NCI-H2196 (cell line): ENCODE measurements at regions not wholly inside any gene's neighbourhood (a gene's known extent, or its start where the extent isn't known, plus 50 kb on each side); places are given as distances from the start of the nearest gene placed in this dataset.

Experiments used
- DNase-seq: peaks from one replicate; lab custom pipeline; 2025; ENCODE audit not compliant: unreplicated experiment; lab: John Stamatoyannopoulos, UW

DNA sequence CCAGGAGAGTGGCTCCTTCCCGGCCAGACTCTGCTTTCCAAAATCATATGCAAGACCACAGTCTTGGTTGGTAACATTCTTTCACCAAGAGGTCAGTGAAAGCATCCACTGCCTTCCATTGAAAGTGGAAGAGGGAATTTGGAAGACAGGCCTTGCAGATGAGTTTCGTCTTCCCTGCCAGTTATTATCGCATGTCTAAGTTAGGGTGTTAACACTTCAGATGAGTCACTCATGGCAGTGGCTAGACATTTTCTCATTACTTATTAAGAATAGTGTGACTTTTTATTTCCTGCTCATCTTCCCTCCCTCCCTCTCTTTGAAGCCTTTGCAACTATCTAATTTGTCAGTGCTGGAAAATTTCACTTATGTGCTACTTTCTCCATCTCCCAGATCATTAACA lies 102.9 kb upstream of the EPB41L3 start:
- DNase-seq: no peak

DNA sequence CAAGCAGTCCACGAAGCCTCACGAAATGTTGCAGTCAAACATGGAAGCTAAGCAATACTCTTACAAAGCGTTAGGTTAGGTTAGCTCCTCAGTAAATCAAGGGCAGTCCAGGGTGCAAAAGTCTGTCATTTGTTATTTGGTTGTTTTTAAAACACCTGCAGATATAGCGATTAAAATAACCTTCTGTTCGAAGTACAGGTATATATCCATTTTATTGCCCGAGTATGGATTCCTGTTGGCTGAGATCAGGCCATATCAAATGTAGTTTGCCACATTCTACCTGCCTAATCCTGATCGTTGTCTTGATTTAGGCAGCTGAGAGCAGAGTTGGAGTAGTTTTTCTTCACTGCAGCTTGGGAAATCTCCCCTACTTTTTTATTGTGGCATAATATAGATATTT lies 99.5 kb upstream of the EPB41L3 start:
- no peak for DNase-seq

DNA sequence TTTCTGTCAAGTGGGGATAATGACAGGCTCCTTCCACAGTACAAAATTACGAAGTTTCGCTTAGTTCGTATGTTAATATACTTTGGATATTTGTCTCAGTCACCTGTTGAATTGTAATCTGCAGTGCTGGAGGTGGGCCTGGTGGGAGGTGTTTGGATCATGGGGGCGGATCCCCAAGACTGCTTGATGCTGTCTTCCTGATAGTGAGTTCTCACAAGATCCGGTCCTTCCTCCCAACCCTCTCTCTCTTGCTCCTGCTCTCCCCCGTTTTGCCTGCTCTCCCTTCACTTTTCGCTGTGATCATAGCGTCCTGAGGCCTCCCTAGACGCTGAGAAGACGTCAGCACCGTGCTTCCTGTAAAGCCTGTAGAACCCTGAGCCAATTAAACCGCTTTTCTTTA lies 97.1 kb upstream of the EPB41L3 start:
- DNase-seq: no peak

DNA sequence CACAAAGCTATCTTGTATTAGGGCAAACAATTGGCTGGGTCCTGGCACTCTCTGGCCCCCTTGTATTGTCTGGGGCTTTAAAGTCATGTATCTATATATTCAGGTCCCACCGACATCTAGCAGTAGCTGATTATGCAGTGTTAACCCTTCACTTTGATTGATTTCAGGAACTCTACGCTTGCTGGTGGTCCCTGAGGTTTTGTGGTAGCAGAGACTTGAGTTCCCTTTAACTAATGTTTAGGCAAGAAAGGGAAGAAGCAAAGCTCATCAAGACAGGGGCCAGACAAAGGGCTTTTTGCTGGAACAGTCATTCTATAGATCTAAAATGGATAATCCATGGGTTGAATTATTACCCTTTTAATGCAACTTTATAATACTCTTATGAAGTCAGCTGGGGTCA lies 95.3 kb upstream of the EPB41L3 start:
- DNase-seq: no peak

DNA sequence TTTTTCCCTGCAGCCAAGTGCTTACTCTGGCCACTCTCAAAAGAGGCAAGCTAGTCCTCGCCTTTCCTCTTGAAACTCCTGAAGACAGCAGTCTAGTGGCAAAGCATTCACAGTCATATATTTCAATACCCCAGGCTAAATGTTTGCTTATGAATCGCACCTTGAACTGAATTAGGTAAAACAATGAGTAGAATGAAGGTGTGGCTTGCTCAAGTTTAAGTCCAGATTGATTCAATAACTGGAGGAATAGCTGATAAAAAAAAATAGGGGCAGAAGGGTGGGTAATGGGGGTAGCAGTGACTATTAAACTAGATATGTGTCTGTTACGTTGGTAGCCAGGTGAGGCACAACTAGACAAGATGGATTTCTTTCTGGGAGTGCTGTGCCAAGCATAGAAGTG lies 88.2 kb upstream of the EPB41L3 start:
- DNase-seq: no peak

DNA sequence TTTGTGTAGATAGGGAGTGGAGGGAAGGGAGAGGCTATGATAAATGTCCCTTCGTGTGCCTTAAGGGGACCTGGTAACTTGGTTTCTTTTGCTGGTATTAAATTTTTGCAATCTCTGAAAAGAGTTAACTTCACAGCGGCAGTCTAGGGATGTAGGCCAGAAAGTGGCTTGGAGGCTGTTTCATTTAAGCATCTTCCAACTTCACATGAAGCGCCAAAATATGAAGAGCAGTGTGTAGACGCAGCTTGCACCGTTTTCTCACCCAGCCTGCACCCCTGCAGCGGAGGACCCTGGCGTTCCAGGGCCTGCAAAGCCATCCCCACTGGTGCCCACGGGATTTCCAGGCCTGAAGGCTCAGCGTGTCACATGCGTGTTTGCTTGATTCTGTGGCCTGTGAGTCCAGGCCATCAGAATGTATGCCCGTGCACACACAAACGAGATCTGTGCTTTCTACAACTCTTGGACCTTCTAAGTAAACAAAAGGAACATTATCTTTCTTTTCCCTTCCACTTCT lies 87.2 kb upstream of the EPB41L3 start:
- no peak for DNase-seq

DNA sequence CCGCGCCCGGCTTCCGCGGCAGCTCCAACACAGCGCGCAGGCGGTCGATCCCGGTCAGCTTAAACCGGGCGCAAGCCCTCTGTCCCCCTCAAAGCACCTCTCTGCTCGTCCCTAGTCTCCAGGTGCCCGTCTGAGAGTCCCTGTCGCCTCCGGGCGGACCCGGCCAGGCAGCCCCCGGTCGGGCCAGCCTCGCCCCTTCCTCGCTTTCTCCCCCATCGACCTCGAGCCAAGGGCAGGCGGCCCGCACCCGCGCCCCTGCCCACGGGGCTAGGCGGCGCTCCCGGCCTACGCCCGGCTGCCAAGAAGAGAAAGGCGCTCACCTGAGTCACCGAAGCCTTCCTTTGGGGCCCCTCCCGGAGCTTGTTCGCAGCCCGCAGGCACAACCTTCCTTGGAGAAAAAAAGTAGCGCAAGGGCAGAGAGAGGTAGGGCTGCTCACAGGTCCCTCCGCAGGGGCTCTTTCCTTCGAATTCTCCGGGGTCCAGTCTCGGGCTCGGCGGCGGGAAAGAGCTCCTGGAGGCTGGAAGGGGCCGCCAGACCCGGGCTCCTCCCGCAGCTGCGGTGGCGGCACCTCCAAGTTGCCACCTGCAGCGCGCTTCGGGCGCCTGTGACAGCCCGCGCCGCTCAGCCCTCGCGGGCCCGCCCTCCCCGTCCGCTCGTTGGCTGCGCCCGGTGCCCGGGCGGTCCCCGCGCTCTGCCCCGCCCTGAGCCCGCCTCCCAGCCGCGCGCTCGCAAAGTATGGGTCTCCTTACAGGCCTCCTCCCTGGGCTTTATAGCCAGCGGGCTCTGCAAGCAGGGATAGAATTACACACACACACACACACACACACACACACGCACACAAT lies 86.5 kb upstream of the EPB41L3 start:
- DNase-seq: peak; percentile 94

DNA sequence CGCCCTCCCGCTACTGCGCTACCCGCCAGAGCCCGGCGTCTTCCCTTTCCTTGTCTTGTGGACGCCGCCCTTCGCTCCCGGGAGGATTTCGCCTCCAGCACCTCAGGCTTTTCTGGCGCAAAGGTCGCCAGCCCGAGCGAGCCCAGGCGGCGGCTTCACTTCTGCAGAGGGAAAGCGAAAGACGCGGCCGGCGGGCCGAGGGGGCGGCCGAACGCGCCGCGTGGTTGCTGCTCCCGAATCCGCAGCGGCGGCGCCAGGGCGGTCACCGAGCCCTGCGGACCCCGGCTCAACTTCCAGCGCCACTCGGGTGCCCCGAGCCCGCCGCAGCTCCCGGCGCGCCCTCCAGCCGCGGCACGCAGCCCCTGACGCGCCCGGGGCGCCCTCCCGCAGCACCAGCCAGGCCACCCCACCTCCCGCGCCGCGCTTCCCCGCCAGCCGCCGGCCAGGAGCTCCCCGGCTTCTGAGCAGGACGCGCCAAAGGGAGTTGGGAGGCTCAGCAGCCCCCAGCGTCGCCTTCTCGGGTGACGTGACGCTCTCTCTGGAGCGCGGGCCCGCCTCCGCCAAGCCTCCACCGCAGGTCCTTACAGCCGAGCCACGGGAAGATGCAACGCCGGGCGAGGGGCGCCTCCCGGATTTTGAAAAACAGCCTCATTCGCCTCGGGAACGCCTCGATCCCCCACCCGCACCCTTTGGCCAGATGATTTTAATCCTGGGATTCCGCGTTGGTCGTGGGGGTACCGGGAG lies 84.9 kb upstream of the EPB41L3 start:
- peak; percentile 36 for DNase-seq

DNA sequence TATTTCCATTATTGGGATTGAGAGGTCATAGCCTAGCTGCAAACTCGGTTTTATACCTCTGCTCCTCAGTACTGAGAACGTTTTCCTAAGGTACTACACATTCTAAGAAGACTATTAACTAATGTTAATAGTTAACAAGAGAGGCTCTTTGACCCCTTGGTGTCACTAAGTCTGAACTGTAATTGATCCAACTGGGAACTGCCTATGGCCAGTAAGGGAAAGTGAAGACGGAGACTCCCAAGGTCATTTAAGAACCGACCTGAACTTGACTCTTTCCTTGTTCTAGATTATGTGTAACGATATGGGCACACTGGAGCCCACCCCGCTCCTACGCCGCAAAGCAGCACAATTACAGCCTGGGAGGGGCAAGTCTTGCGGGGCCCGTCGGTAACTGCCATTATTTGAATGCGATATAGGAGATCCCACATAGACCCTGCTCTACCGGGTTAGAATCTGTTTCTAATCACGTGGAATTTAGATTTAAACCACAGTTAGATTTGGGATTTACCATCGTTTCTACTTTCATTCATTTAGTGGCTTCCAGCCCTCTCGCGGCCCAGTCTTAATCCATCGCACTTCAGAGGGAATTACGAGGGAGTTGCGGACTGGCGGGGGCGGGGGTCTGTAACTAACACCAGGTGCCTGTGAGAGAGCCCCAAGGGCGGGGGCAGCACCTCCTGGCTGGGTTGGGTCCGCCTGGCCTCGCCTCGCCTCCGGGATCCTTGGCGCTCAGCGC lies 84.1 kb upstream of the EPB41L3 start:
- DNase-seq: no peak

DNA sequence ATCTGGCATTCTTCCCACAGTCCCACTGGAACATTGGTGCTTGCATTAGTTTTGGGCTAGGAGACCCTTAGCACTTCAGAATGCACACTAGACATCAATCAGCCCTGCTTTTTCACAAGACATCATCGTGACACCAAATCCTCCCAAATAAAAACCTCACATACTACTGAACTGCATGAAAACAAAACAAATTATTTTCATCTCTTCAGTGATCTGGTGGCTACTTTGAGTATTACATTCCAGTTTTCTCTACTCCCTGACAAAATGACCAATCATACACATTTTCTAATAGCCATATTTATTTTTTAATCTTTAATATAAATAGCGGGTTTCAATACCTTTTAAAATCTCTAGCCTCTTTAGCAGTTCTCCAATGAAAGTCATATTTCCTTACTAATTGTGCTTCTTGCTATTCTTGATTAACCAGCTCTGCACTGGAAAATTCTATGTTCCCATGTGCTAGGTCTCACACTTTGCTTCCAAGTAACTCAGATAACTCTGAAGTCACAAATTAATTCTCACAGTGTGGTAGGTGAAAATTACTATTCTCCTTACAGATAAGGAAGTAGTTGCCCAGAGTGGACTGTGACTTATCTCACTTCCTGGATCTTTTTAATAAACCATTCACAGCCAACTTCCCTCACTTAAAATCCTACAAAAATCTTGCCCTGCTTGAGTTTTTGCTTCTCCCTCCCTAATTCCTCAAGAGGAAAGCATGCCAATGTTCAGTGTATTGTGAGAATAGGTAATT lies 82.5 kb upstream of the EPB41L3 start:
- no peak for DNase-seq

DNA sequence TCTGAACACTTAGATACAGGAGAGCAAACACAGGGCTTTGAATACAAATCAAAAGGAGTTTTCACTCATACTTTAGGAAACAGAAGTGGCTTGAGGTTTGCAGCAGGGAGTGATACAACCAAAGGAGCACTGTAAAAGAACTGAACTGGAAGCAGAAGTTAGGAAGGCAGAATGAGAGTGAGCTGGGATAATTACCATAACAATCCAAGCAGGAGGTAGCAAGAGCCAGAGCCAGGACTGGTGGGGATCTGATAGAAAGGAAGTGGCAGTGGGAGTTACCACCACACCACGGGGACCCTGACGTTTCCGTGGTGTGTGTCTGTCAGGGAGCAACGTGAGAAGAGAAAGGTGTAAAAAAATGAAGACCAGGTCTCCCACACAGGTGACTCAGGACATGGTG lies 81.3 kb upstream of the EPB41L3 start:
- no peak for DNase-seq

DNA sequence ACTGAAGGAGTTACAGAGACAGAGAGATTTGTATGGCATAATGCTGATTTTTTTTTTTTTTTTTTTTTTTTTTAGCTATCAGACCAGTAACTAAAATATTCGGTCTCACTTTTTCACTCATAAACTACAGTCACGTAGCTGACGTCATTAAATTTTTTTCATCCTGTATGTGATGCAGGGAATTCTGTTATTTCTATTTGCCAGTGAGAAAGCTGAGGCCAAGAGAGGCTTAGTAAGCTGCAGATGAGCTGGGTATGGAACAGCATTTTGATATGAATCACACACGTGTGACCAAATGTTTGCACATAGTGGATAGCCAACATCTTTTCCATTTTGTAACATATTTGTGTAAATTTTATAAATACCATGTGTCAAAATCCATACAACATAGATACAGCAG lies 79.1 kb upstream of the EPB41L3 start:
- no peak for DNase-seq

DNA sequence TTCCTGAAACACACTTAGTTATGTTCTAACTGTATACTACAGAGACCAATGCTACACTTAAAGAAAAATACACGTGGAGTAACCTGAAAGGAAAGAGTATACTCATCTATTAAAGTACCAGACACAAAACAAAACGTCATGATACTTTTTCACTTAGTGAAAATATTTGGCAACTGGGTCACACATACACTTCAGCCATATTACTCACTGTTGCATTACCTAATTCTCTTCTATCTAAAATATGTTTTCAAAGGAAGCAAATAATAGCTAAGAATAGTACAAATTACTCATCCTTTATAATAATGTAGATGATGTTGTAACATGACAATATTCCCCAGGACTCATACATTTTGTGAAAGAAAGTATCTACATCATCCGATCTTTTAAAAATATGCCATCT lies 76.5 kb upstream of the EPB41L3 start:
- DNase-seq: no peak

DNA sequence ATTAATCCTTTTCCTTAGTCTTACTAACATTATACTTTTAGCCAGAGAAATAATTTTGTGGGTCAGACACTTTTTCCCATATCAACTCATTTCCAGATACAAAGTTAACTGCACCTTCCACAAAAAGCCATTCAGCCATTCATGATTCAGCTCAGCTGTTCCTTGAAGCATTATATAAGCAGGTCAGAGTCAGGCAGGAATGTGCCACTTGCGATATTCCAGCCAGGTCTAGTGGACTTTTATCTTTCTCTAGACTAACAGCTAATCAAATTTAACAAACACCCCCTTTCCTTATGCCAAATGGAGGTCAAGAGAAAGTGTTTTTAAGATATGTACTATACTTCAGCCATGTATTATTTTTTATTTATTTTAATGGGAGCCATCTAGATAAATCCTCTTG lies 75.6 kb upstream of the EPB41L3 start:
- no peak for DNase-seq

DNA sequence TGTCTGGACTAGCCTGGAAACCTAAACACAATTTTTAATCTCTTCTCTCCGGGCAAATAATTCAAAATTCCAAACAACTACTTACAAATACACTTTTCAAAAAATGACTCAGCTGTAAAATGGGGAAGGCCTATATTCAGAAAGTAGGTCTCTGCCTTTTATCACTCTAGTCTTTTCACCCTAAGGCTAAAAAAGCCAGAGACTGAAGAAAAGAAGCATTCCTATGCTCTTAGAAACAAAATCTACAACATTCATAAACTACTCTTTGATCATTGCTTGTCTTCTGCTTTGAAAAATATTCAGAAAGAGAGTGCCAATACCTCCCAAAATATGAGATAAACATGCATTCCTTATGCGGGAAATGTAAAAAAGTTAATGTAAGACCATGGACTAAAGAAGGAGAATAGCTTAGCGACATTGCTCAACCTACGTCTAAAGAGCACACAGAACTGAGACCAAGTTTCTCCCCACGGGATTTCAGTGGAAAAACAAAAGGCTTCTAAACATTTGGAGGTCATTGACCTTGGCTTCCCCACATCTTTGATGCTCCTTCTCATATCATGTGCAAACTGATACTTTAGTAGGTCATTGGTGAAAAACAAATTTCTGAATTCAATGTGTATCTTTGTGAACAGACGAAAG lies 74.4 kb upstream of the EPB41L3 start:
- DNase-seq: no peak

DNA sequence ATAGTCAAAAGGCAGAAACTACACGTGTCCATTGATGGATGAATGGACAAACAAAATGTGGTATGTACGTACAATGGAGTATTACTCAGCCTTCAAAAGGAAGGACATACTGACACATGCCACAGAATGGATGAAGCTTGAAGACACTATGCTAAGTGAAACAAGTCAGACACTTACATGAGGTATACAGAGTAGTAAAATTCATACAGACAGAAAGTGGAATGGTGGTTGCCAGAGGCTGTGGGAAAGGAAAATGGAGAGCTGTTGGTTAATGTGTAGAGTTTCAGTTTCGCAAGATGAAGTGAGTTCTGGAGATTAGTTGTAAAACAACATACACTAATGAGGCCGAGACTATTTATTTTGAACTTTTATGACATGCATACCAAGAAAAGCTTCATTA lies 67.4 kb upstream of the EPB41L3 start:
- no peak for DNase-seq

DNA sequence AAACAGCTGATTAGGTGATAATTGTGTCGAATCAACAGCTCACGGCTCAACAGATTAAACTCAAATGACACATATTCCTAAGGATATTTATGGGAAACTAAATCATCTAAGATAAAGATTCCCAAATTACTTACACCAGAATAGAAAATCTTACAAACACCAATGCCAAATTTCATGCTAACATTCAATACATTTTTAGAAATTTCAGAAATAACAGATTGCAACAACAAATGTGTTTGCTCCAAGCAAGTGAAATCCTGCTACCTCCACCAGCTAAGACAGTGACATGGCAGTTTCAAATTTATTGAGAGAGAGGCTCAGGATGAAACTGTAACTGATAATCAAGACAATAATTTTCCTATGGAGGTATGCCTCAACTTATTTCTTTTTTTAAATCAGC lies 65.0 kb upstream of the EPB41L3 start:
- no peak for DNase-seq

DNA sequence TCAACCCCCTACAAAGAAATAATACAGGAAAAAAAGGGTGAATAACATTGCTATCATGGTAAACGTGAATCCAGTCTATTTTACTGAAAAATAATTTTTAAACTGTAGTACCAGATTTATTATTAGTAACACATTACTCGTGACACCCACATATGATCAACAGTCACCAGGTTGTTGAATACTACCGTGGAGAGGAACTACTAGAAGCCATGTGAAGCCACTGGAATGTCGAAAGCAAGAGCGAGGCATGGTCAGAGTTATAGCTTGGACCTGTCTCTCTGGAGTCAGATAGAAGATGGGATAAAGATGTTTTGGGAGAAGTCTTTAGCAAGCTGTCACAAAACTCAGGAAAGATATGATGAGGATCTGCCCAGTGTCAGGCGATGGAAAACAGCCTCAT lies 63.2 kb upstream of the EPB41L3 start:
- DNase-seq: no peak

DNA sequence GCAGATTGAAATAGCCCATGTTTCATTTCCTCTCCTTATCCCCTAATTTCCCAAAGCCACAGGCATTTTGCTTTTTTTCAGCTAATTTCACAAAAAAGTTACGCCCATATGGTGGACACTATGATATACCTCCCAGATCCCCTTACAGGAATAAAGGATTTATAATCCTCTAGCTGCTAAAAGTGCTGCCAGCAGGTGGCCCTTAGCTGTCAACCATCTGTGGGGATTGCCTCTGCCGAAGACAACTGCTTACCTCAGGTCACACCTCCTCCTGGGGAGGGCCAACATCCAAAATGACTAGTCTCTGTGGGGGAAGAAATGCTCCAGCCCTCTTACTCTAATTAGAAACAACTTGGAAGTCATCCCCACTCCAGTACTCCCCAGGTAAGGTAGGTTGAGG lies 61.0 kb upstream of the EPB41L3 start:
- peak; percentile 8 for DNase-seq

DNA sequence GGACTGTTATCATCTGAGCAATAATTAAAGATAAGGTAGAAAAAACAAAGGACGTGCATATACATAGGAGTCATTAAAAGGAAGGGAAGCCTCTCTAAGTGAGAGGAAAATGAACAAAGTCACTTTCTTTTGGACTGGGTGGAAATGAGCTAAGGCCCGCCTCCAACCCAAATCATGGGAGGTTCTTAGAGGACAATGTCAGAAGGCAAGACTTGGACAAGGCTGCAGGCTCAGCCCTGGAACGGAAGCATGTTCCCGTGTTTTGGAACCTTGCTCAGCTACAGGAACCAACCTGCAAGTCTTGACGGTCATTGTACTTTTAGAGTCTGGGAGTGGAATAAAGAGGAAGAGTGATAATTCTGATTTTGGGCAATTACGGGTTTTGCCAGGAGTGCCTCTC lies 59.4 kb upstream of the EPB41L3 start:
- DNase-seq: no peak
